ENCODE measurements at regions not wholly inside any gene's neighbourhood (a gene's known extent, or its start where the extent isn't known, plus 50 kb on each side); places are given as distances from the start of the nearest gene placed in this dataset.

DNA sequence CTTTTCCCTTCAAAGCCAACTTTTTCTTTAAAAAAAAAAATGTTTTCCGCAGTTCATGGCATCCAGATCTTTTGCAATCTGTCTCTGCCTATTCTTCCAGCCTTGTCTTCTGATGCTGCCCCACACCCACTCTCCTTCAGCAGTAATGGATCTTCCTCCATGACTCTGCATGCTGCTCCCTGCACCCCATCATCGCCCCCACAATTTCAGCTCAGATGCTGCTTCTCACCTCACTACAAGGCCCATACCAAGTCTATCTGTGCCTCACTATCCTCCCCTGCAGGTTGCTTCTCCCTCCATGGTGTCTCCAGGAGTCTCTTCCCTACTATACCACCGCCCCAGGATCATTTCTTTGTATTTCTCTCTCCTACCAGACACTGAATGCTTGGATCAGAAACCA, 260.6 kb downstream of the ANAPC1 start:
- TF ChIP-seq GLIS3 (CRISPR knock-in tag; IDR thresholded peaks at IDR 0.05), result no peak
- no peak for TF ChIP-seq ZNF70 (CRISPR knock-in tag; IDR thresholded peaks at IDR 0.05)
- TF ChIP-seq, protein P1, sequence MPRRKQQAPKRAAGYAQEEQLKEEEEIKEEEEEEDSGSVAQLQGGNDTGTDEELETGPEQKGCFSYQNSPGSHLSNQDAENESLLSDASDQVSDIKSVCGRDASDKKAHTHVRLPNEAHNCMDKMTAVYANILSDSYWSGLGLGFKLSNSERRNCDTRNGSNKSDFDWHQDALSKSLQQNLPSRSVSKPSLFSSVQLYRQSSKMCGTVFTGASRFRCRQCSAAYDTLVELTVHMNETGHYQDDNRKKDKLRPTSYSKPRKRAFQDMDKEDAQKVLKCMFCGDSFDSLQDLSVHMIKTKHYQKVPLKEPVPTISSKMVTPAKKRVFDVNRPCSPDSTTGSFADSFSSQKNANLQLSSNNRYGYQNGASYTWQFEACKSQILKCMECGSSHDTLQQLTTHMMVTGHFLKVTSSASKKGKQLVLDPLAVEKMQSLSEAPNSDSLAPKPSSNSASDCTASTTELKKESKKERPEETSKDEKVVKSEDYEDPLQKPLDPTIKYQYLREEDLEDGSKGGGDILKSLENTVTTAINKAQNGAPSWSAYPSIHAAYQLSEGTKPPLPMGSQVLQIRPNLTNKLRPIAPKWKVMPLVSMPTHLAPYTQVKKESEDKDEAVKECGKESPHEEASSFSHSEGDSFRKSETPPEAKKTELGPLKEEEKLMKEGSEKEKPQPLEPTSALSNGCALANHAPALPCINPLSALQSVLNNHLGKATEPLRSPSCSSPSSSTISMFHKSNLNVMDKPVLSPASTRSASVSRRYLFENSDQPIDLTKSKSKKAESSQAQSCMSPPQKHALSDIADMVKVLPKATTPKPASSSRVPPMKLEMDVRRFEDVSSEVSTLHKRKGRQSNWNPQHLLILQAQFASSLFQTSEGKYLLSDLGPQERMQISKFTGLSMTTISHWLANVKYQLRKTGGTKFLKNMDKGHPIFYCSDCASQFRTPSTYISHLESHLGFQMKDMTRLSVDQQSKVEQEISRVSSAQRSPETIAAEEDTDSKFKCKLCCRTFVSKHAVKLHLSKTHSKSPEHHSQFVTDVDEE (CRISPR knock-in tag; IDR thresholded peaks at IDR 0.05), result no peak
- TF ChIP-seq ARNTL (CRISPR knock-in tag; IDR thresholded peaks at IDR 0.05; ENCODE audit: borderline replicate concordance, low read depth), result no peak
- no peak for TF ChIP-seq CSDC2 (CRISPR knock-in tag; IDR thresholded peaks at IDR 0.05)
- TF ChIP-seq, protein P2, sequence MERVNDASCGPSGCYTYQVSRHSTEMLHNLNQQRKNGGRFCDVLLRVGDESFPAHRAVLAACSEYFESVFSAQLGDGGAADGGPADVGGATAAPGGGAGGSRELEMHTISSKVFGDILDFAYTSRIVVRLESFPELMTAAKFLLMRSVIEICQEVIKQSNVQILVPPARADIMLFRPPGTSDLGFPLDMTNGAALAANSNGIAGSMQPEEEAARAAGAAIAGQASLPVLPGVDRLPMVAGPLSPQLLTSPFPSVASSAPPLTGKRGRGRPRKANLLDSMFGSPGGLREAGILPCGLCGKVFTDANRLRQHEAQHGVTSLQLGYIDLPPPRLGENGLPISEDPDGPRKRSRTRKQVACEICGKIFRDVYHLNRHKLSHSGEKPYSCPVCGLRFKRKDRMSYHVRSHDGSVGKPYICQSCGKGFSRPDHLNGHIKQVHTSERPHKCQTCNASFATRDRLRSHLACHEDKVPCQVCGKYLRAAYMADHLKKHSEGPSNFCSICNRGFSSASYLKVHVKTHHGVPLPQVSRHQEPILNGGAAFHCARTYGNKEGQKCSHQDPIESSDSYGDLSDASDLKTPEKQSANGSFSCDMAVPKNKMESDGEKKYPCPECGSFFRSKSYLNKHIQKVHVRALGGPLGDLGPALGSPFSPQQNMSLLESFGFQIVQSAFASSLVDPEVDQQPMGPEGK (CRISPR knock-in tag; IDR thresholded peaks at IDR 0.05; ENCODE audit: borderline replicate concordance), result no peak
- no peak for TF ChIP-seq ZFP3 (CRISPR knock-in tag; IDR thresholded peaks at IDR 0.05)
- TF ChIP-seq ZNF565 (CRISPR knock-in tag; conservative IDR thresholded peaks at IDR 0.05; ENCODE audit: low read depth), result no peak
- TF ChIP-seq, protein P3, sequence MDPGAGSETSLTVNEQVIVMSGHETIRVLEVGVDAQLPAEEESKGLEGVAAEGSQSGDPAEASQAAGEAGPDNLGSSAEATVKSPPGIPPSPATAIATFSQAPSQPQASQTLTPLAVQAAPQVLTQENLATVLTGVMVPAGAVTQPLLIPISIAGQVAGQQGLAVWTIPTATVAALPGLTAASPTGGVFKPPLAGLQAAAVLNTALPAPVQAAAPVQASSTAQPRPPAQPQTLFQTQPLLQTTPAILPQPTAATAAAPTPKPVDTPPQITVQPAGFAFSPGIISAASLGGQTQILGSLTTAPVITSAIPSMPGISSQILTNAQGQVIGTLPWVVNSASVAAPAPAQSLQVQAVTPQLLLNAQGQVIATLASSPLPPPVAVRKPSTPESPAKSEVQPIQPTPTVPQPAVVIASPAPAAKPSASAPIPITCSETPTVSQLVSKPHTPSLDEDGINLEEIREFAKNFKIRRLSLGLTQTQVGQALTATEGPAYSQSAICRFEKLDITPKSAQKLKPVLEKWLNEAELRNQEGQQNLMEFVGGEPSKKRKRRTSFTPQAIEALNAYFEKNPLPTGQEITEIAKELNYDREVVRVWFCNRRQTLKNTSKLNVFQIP (CRISPR knock-in tag; IDR thresholded peaks at IDR 0.05; ENCODE audit: borderline replicate concordance, low read depth), result no peak
- no peak for TF ChIP-seq ZFP30 (CRISPR knock-in tag; IDR thresholded peaks at IDR 0.05)
- TF ChIP-seq TOX (CRISPR knock-in tag; IDR thresholded peaks at IDR 0.05; ENCODE audit: borderline replicate concordance), result no peak
- TF ChIP-seq ESRRG (CRISPR knock-in tag; IDR thresholded peaks at IDR 0.05), result no peak

Data from SK-N-SH treated with all-trans-retinoic acid at 6 μM for 48 hours (cell line).